ENCODE measurements at regions not wholly inside any gene's neighbourhood (a gene's known extent, or its start where the extent isn't known, plus 50 kb on each side); places are given as distances from the start of the nearest gene placed in this dataset.

DNA sequence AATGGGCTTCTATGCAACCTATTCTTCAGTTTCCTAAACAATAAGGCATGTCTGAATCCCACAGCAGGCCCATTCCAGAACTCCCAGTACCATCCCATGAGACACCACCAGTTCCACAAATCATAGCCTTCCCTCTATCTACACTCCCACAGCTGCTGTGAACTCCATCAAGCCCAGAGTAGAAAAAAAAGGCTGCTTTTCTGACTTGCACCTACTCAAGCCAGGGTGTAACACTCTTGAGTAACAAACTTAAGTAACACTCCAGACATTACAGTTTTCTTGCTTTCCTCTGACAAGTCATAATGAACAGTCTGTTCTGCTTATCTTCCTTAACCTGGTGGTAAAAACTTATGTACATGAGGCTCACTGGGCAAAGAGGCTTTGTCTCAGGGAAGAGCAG lies 283.1 kb downstream of the NFKBIZ start:
- Histone ChIP-seq H3K27ac (peak overlapping the region; percentile 60 to 88 (median 86)), H3K4me3 (no peak overlapping the region)
- intact Hi-C loops (cut with DNase I; ENCODE audit: low total_unique reads) = no loop called here

DNA sequence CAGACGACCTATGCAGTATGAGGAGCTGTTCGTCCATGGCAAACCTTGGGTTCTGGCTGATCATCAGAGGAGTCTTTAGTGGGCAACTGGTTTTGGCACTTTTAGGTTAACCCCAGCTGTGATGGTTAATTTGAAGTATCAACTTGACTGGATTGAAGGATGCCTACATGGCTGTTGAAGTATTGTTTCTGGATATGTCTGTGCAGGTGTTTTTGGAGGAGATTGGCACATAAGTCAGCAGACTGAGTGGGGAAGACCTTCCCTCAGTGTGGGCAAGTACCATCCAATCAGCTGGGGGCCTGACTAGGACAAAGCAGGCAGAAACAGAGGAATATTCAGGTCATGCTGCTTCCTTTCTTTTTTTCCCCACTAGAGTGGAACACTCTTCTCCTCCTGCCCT lies 284.1 kb downstream of the NFKBIZ start:
- intact Hi-C loops (cut with DNase I; ENCODE audit: low total_unique reads) = no loop called here
- Histone ChIP-seq H3K9me3 (no peaks in the 10 kb centered on the region), H3K4me1 (peaks cover 9 to 13% of the 10 kb centered on the region in 2 donors), H3K27ac (peak overlapping the region in 3 of 4 donors; percentile 60 to 88 (median 86)), H3K27me3 (no peaks in the 10 kb centered on the region), H3K36me3 (no peaks in the 10 kb centered on the region), H3K4me3 (no peak overlapping the region)
- no peak for ATAC-seq
- TF ChIP-seq, protein P1, sequence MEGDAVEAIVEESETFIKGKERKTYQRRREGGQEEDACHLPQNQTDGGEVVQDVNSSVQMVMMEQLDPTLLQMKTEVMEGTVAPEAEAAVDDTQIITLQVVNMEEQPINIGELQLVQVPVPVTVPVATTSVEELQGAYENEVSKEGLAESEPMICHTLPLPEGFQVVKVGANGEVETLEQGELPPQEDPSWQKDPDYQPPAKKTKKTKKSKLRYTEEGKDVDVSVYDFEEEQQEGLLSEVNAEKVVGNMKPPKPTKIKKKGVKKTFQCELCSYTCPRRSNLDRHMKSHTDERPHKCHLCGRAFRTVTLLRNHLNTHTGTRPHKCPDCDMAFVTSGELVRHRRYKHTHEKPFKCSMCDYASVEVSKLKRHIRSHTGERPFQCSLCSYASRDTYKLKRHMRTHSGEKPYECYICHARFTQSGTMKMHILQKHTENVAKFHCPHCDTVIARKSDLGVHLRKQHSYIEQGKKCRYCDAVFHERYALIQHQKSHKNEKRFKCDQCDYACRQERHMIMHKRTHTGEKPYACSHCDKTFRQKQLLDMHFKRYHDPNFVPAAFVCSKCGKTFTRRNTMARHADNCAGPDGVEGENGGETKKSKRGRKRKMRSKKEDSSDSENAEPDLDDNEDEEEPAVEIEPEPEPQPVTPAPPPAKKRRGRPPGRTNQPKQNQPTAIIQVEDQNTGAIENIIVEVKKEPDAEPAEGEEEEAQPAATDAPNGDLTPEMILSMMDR (IDR thresholded peaks at IDR 0.05 in 4 of 5, conservative IDR thresholded peaks at IDR 0.05 in 1 of 5) = no peak
- no peak for TF ChIP-seq POLR2A (IDR thresholded peaks at IDR 0.05)
- in situ Hi-C loops (cut with MboI; ENCODE audit: low sequenced_read_pairs in 4 of 4) = no loop called here
- DNase-seq = no peak

More for the DNA sequence above, 283.1 kb downstream of the NFKBIZ start:
- Histone ChIP-seq H3K27me3 (no peaks in the 10 kb centered on the region), H3K9me3 (no peaks in the 10 kb centered on the region), H3K36me3 (no peaks in the 10 kb centered on the region), H3K4me1 (peaks cover 9 to 13% of the 10 kb centered on the region in 2 donors)
- DNase-seq (peak; percentile 20 to 56), ATAC-seq (peak; percentile 32 to 67)
- TF ChIP-seq, protein P1 (IDR thresholded peaks at IDR 0.05 in 4 of 5, conservative IDR thresholded peaks at IDR 0.05 in 1 of 5) = no peak
- TF ChIP-seq POLR2A (IDR thresholded peaks at IDR 0.05) = no peak
- in situ Hi-C loops (cut with MboI; ENCODE audit: low sequenced_read_pairs in 4 of 4) = no loop called here

DNA sequence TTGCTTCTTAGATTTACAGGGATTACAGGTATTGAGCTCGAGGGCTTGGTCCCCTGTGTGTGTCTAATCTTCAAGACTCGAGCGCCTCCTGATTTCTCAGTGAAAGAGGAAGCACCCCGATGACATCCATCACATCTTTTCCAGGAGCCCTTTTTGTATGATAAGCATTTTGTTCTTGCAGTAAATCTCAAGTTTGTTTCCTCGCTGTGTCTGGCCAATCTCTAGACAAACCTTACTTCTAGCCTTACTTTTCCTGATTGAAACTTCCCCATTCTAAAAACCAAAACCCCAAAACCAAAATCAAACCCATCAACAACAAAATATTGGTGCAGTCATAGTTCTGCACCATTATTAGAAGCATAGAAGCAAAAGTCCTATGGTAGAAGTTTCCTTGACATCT lies 286.0 kb downstream of the NFKBIZ start:
- no peak overlapping the region for H3K4me3 ChIP-seq
- intact Hi-C loops (cut with DNase I; ENCODE audit: low total_unique reads) = no loop called here
- TF ChIP-seq, protein P1 (IDR thresholded peaks at IDR 0.05 in 4 of 5, conservative IDR thresholded peaks at IDR 0.05 in 1 of 5) = no peak
- no peak for TF ChIP-seq POLR2A (IDR thresholded peaks at IDR 0.05)
- H3K27ac ChIP-seq = no peak overlapping the region
- no peaks in the 10 kb centered on the region for H3K36me3 ChIP-seq
- ATAC-seq (no peak), DNase-seq (no peak)
- no peaks in the 10 kb centered on the region for H3K9me3 ChIP-seq
- no peaks in the 10 kb centered on the region for H3K27me3 ChIP-seq
- in situ Hi-C loops (cut with MboI; ENCODE audit: low sequenced_read_pairs in 4 of 4) = no loop called here
- peaks cover 4 to 7% of the 10 kb centered on the region in 2 donors for H3K4me1 ChIP-seq

DNA sequence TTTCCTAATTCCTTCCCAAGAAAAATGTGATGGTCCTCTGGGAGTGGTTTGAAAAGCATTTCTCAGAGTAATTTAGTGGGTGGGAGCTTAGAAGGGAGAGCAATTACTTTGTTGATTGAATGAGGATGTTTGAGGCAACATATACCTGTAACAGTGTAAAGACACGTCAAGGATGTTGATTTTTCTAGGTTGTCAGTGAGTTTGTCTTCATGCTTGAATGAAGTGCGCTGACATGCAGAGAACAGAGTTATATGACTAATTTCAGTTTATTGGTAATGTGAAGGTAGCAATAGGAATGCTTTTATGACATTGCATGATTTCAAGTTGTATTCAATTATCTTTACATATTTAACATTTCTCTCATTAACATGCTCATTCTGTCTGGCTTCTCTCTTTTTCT lies 286.9 kb downstream of the NFKBIZ start:
- TF ChIP-seq, protein P1 (IDR thresholded peaks at IDR 0.05 in 4 of 5, conservative IDR thresholded peaks at IDR 0.05 in 1 of 5) = no peak
- no peak for TF ChIP-seq POLR2A (IDR thresholded peaks at IDR 0.05)
- ATAC-seq = no peak
- no peaks in the 10 kb centered on the region for H3K27me3 ChIP-seq
- in situ Hi-C loops (cut with MboI; ENCODE audit: low sequenced_read_pairs in 4 of 4) = no loop called here
- no peak overlapping the region for H3K4me3 ChIP-seq
- H3K36me3 ChIP-seq = no peaks in the 10 kb centered on the region
- DNase-seq = no peak
- intact Hi-C loops (cut with DNase I; ENCODE audit: low total_unique reads) = no loop called here
- H3K4me1 ChIP-seq = no peaks in the 10 kb centered on the region
- H3K9me3 ChIP-seq = no peaks in the 10 kb centered on the region
- H3K27ac ChIP-seq = no peak overlapping the region

DNA sequence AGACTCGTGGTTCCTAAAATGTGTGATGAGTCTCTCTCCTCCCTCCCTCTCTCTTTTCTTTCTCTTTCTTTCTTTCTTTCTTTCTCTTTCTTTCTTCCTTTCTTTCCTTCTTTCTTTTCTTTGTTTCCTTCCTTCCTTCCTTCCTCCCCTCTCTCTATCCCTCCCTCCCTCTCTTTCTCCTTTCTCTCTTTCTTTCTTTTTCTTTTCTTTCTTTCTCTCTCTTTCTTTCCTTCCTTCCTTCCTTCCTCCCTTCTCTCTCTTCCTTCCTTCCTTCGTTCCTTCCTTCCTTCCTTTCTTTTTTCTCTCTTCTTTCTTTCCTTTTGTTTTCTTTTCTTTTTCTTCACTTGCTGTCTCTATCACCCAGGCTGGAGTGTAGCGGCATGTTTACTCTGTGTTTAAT lies 290.8 kb downstream of the NFKBIZ start:
- no peak overlapping the region for H3K27ac ChIP-seq
- no peaks in the 10 kb centered on the region for H3K9me3 ChIP-seq
- DNase-seq (no peak), ATAC-seq (no peak)
- H3K36me3 ChIP-seq = no peaks in the 10 kb centered on the region
- H3K4me3 ChIP-seq = no peak overlapping the region
- intact Hi-C loops (cut with DNase I; ENCODE audit: low total_unique reads) = no loop called here
- no peaks in the 10 kb centered on the region for H3K27me3 ChIP-seq
- TF ChIP-seq, protein P1 (IDR thresholded peaks at IDR 0.05 in 4 of 5, conservative IDR thresholded peaks at IDR 0.05 in 1 of 5) = no peak
- no peaks in the 10 kb centered on the region for H3K4me1 ChIP-seq
- in situ Hi-C loops (cut with MboI; ENCODE audit: low sequenced_read_pairs in 4 of 4) = no loop called here

Data from gastrocnemius medialis (tissue), 4 donors.